ENCODE measurements at regions not wholly inside any gene's neighbourhood (a gene's known extent, or its start where the extent isn't known, plus 50 kb on each side); places are given as distances from the start of the nearest gene placed in this dataset.

GRCh38 chr4:38313999-38314561 lies 349.9 kb upstream of the KLF3 start:
- POLR2A ChIA-PET, result no interaction called here
- CTCF ChIA-PET, result interaction anchor here (1.0 to 1.5 kb wide), 2 partner anchors 11 to 469 kb away, joined by 3 to 4 read pairs; partner anchors contain the start of gene TLR10
- TF ChIP-seq ZBTB43 (CRISPR knock-in tag; IDR thresholded peaks at IDR 0.05), result no peak
- TF ChIP-seq JUN (CRISPR knock-in tag; IDR thresholded peaks at IDR 0.05), result no peak
- no peak for TF ChIP-seq MLX (CRISPR knock-in tag; IDR thresholded peaks at IDR 0.05)
- no peak for TF ChIP-seq ZNF138 (CRISPR knock-in tag; conservative IDR thresholded peaks at IDR 0.05)
- H3K27me3 Mint-ChIP-seq (ENCODE audit: low read depth), result no peaks in the 10 kb centered on the region
- no peak overlapping the region for H3K27ac Mint-ChIP-seq
- H3K9me3 Mint-ChIP-seq, result peaks cover 12% of the 10 kb centered on the region
- peaks cover 25% of the 10 kb centered on the region for H3K4me1 Mint-ChIP-seq
- no peak overlapping the region for H3K4me3 Mint-ChIP-seq
- DNase-seq (ENCODE audit: low spot score) (no peak), ATAC-seq (no peak)
- peaks cover 2% of the 10 kb centered on the region; the same call in 1 of the 2 replicates for H3K36me3 Mint-ChIP-seq

GRCh38 chr4:38314663-38315062 lies 349.3 kb upstream of the KLF3 start:
- Mint-ChIP-seq H3K4me3 (no peak overlapping the region), H3K4me1 (peaks cover 31% of the 10 kb centered on the region), H3K9me3 (peaks cover 12% of the 10 kb centered on the region), H3K27me3 (ENCODE audit: low read depth) (no peaks in the 10 kb centered on the region), H3K36me3 (peaks cover 2% of the 10 kb centered on the region; the same call in 1 of the 2 replicates), H3K27ac (no peak overlapping the region)
- ChIA-PET POLR2A (interaction anchor here (0.6 kb wide), 1 partner anchor 136 kb away, joined by 3 read pairs; no protein-coding TSS in a partner anchor), CTCF (interaction anchor here (1.0 to 1.5 kb wide), 2 partner anchors 12 to 468 kb away, joined by 3 to 4 read pairs; partner anchors contain the start of gene TLR10)
- no peak for TF ChIP-seq JAZF1 (CRISPR knock-in tag; IDR thresholded peaks at IDR 0.05)
- peak; percentile 81 for TF ChIP-seq PRDM15 (CRISPR knock-in tag; IDR thresholded peaks at IDR 0.05)
- DNase-seq (ENCODE audit: low spot score) (no peak), ATAC-seq (no peak)

- no peak overlapping the region for H3K4me3 Mint-ChIP-seq
- H3K36me3 Mint-ChIP-seq, result peaks cover 2% of the 10 kb centered on the region; the same call in 1 of the 2 replicates
- H3K4me1 Mint-ChIP-seq, result peaks cover 36% of the 10 kb centered on the region
- CTCF ChIA-PET, result interaction anchor here (1.5 kb wide), 1 partner anchor 13 kb away, joined by 4 read pairs; no protein-coding TSS in a partner anchor
- TF ChIP-seq CREM (CRISPR knock-in tag; IDR thresholded peaks at IDR 0.05) (no peak), ATF2 (CRISPR knock-in tag; IDR thresholded peaks at IDR 0.05; ENCODE audit: borderline replicate concordance, low read depth) (no peak), ZNF121 (CRISPR knock-in tag; IDR thresholded peaks at IDR 0.05) (no peak), CDX4 (CRISPR knock-in tag; IDR thresholded peaks at IDR 0.05; ENCODE audit: borderline replicate concordance) (no peak), SMAD3 (CRISPR knock-in tag; IDR thresholded peaks at IDR 0.05; ENCODE audit: borderline replicate concordance) (no peak), FOXJ3 (CRISPR knock-in tag; IDR thresholded peaks at IDR 0.05; ENCODE audit: borderline replicate concordance) (no peak), AFF4 (CRISPR knock-in tag; IDR thresholded peaks at IDR 0.05; ENCODE audit: borderline replicate concordance) (no peak), SP1 (CRISPR knock-in tag; conservative IDR thresholded peaks at IDR 0.05) (no peak), KAT7 (CRISPR knock-in tag; IDR thresholded peaks at IDR 0.05; ENCODE audit: borderline replicate concordance) (no peak)
- POLR2A ChIA-PET, result interaction anchor here (0.6 kb wide), 1 partner anchor 135 kb away, joined by 3 read pairs; no protein-coding TSS in a partner anchor
- no peak overlapping the region for H3K27ac Mint-ChIP-seq
- DNase-seq (ENCODE audit: low spot score), result no peak
- ATAC-seq, result no peak
- H3K27me3 Mint-ChIP-seq (ENCODE audit: low read depth), result no peaks in the 10 kb centered on the region
- H3K9me3 Mint-ChIP-seq, result peaks cover 12% of the 10 kb centered on the region
Measured at GRCh38 chr4:38315286-38315685, 348.7 kb upstream of the KLF3 start.
